Small intestine (tissue), 7 donors: ENCODE measurements at regions not wholly inside any gene's neighbourhood (a gene's known extent, or its start where the extent isn't known, plus 50 kb on each side); places are given as distances from the start of the nearest gene placed in this dataset.

Experiments
- DNase-seq, 2 donors: peaks; one replicate each; pipeline versions ENCODE4 v3.0.0 to v3.0.0-alpha.2; 2013
- FAIRE-seq: peaks from 2 replicates; lab custom pipeline; 2012; peaks lifted over from hg19 to GRCh38; lab: Jason Lieb, UNC
- H3K27ac ChIP-seq, 3 donors: one replicate each; pipeline ENCODE4 v1.5.1; 2013; ENCODE audit warnings: low read length in 2 of 3, mild to moderate bottlenecking in 2 of 3, control low read depth in 1 of 3, inconsistent platforms in 1 of 3, low read depth in 1 of 3, moderate library complexity in 1 of 3
- H3K27me3 ChIP-seq, 3 donors: one replicate each; pipeline ENCODE4 v1.6.1; 2013; ENCODE audit warnings: low read length in 3 of 3, inconsistent platforms in 1 of 3; ENCODE audit not compliant: control insufficient read depth in 3 of 3, insufficient read depth in 3 of 3
- H3K36me3 ChIP-seq, 3 donors: one replicate each; pipeline ENCODE4 v1.6.1; 2013; ENCODE audit warnings: low read length in 3 of 3, inconsistent platforms in 1 of 3, low read depth in 1 of 3, mild to moderate bottlenecking in 1 of 3, moderate library complexity in 1 of 3; ENCODE audit not compliant: control insufficient read depth in 3 of 3, insufficient read depth in 2 of 3
- H3K4me1 ChIP-seq, 3 donors: one replicate each; pipeline ENCODE4 v1.6.1; 2013; ENCODE audit warnings: low read length in 2 of 3, inconsistent platforms in 1 of 3, low read depth in 1 of 3, mild to moderate bottlenecking in 1 of 3, moderate library complexity in 1 of 3; ENCODE audit not compliant: control insufficient read depth in 3 of 3, insufficient read depth in 2 of 3
- H3K4me3 ChIP-seq, 3 donors: one replicate each; pipeline ENCODE4 v1.5.1; 2013; ENCODE audit warnings: low read length in 3 of 3, control low read depth in 1 of 3, inconsistent platforms in 1 of 3, low read depth in 1 of 3, mild to moderate bottlenecking in 1 of 3, moderate library complexity in 1 of 3
- H3K9me3 ChIP-seq, 2 donors: one replicate each; pipeline ENCODE4 v1.6.1; 2013; ENCODE audit warnings: low read depth in 1 of 2, low read length in 1 of 2; ENCODE audit not compliant: control insufficient read depth in 2 of 2, insufficient read depth in 1 of 2
- WGBS, 3 donors: extraction: QIAGEN DNeasy Blood & Tissue Kit; methylation state at CpG; one replicate each; pipeline ENCODE4 v1.1.7; 2013; 5-methylcytosine and 5-hydroxymethylcytosine counted together
- donor health status: healthy with polysubstance abuse.
- donor health status: control.
- donor health status: control.
- donor health status: Bipolar disorder and iron deficiency.
- donor health status: healthy.

GRCh38 chr2:108124736-108125495, 114.9 kb upstream of the SULT1C3 start:
- peak; percentile 21 to 60 for DNase-seq
- WGBS, 3 donors, result 53 to 65% (median 58%) methylated on average over 4 of the region's 4 CpGs

DNA sequence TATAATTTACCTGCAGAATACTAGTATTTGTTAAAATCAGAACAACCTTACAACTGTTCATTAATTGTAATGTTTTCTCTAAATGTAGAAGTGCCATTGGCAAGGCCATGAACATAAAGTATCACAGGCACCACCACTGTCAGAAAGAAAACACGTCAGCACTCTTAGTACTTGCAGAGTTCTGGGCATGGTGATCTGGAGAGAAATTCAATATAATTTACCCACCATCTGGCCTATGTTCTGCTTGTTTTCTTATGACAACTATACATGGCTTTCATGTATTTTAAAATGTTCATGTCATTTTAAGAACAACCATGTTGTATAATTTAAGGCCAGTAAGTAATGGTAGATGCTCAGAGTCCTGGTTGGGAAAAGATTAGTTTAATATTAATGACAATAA, 114.2 kb upstream of the SULT1C3 start:
- Histone ChIP-seq H3K4me3 (no peak overlapping the region), H3K27ac (no peak overlapping the region), H3K36me3 (no peaks in the 10 kb centered on the region), H3K27me3 (no peaks in the 10 kb centered on the region), H3K9me3 (no peaks in the 10 kb centered on the region), H3K4me1 (peaks cover 0 to 5% (median 4%) of the 10 kb centered on the region in 3 donors)
- DNase-seq (no peak), FAIRE-seq (no peak)
- WGBS, 3 donors, result 75 to 89% (median 84%) methylated on average over 1 of the region's 1 CpG

More at GRCh38 chr2:108124736-108125495, 114.9 kb upstream of the SULT1C3 start:
- no peak for FAIRE-seq
- H3K27me3 ChIP-seq, result no peaks in the 10 kb centered on the region
- peaks cover 0 to 6% (median 4%) of the 10 kb centered on the region in 3 donors for H3K4me1 ChIP-seq
- no peak overlapping the region for H3K4me3 ChIP-seq
- no peaks in the 10 kb centered on the region for H3K9me3 ChIP-seq
- H3K27ac ChIP-seq, result no peak overlapping the region
- H3K36me3 ChIP-seq, result no peaks in the 10 kb centered on the region

GRCh38 chr2:108128249-108128648, 111.5 kb upstream of the SULT1C3 start:
- H3K4me1 ChIP-seq, result peaks cover 0 to 5% (median 4%) of the 10 kb centered on the region in 3 donors
- DNase-seq (no peak), FAIRE-seq (no peak)
- H3K9me3 ChIP-seq, result no peaks in the 10 kb centered on the region
- H3K27me3 ChIP-seq, result no peaks in the 10 kb centered on the region
- WGBS, 3 donors, result 67 to 90% (median 82%) methylated on average over 4 of the region's 4 CpGs
- no peak overlapping the region for H3K27ac ChIP-seq
- H3K36me3 ChIP-seq, result no peaks in the 10 kb centered on the region
- no peak overlapping the region for H3K4me3 ChIP-seq

DNA sequence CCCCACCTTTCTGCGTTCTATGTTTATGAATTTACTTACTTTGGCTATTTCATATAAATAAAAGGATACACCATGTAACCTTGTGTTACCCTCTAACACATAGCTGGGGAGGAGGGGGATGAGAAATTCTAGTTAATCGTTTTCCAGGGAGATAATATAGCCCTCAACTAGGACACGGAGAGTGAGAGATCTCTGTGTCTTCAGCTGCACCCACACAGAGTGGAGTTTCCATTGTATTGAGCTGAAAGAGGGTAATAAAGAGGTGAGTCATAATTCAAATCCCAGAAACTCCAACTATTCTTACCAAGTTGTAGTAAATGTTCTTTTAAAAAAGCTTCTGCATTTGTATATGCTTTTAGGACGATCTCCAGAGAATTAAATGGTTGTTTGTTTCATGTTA, 110.1 kb upstream of the SULT1C3 start:
- Histone ChIP-seq H3K9me3 (no peaks in the 10 kb centered on the region), H3K27me3 (no peaks in the 10 kb centered on the region), H3K27ac (no peak overlapping the region), H3K36me3 (no peaks in the 10 kb centered on the region), H3K4me1 (peaks cover 0 to 5% (median 4%) of the 10 kb centered on the region in 3 donors), H3K4me3 (no peak overlapping the region)
- DNase-seq (peak in 1 of 2 donors; percentile 10), FAIRE-seq (no peak)
- WGBS, 3 donors, result 24 to 44% (median 36%) methylated on average over 4 of the region's 4 CpGs

DNA sequence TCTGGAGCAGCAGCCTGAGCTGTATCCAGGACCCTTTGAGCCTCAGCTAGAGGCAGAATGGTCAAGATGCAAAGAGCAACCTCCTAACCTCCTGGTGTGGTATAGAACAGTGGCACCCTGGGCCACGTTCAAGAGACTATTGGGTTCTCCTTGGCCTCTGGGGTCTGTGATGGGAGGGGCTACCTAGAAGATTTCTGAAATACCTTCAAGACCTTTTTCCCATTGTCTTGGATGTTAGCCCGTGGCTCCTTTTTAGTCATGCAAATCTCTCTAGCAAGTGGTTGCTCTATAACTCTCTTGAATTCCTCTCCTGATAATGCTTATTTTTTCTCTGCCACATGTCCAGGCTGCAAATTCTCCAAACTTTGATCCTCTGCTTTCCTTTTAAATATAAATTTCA, 106.3 kb upstream of the SULT1C3 start:
- Histone ChIP-seq H3K27me3 (no peaks in the 10 kb centered on the region), H3K4me1 (no peaks in the 10 kb centered on the region), H3K36me3 (no peaks in the 10 kb centered on the region), H3K27ac (no peak overlapping the region), H3K4me3 (no peak overlapping the region), H3K9me3 (no peaks in the 10 kb centered on the region)
- no peak for DNase-seq
- 74 to 81% (median 75%) methylated on average over 2 of the region's 2 CpGs for WGBS, 3 donors
- no peak for FAIRE-seq

- DNase-seq (peak; percentile 21 to 42), FAIRE-seq (no peak)
- Histone ChIP-seq H3K9me3 (no peaks in the 10 kb centered on the region), H3K27ac (no peak overlapping the region), H3K4me1 (no peaks in the 10 kb centered on the region), H3K4me3 (no peak overlapping the region), H3K27me3 (no peaks in the 10 kb centered on the region), H3K36me3 (no peaks in the 10 kb centered on the region)
- 40 to 62% (median 45%) methylated on average over 2 of the region's 2 CpGs for WGBS, 3 donors
Measured at GRCh38 chr2:108139521-108139920, 100.2 kb upstream of the SULT1C3 start.

- H3K4me1 ChIP-seq, result no peaks in the 10 kb centered on the region
- no peaks in the 10 kb centered on the region for H3K27me3 ChIP-seq
- 53 to 80% (median 73%) methylated on average over 2 of the region's 2 CpGs for WGBS, 3 donors
- H3K27ac ChIP-seq, result no peak overlapping the region
- H3K9me3 ChIP-seq, result no peaks in the 10 kb centered on the region
- no peaks in the 10 kb centered on the region for H3K36me3 ChIP-seq
- no peak for DNase-seq
- H3K4me3 ChIP-seq, result no peak overlapping the region
- no peak for FAIRE-seq
Measured at GRCh38 chr2:108145557-108146326, 94.0 kb upstream of the SULT1C3 start.

- WGBS, 3 donors, result 84 to 86% (median 85%) methylated on average over 6 of the region's 6 CpGs
- no peak for FAIRE-seq
Measured at GRCh38 chr2:108148555-108148954, 91.2 kb upstream of the SULT1C3 start.

More at GRCh38 chr2:108148555-108148954, 91.2 kb upstream of the SULT1C3 start:
- Histone ChIP-seq H3K4me3 (no peak overlapping the region), H3K27me3 (no peaks in the 10 kb centered on the region), H3K9me3 (no peaks in the 10 kb centered on the region), H3K4me1 (no peaks in the 10 kb centered on the region), H3K27ac (no peak overlapping the region), H3K36me3 (peaks cover 0 to 3% (median 0%) of the 10 kb centered on the region in 3 donors)
- DNase-seq, result no peak
